NT2/D1 (cell line): ENCODE measurements at regions not wholly inside any gene's neighbourhood (a gene's known extent, or its start where the extent isn't known, plus 50 kb on each side); places are given as distances from the start of the nearest gene placed in this dataset.
"Not testable (repeated sequence)": the region's sequence is repeated elsewhere in the genome, so short reads cannot be mapped to it uniquely, and the experiment has no call there.

ENCODE experiments used
- SUZ12 ChIP-seq: IDR thresholded peaks from 2 replicates; pipeline ENCODE4 v1.6.1; 2011; ENCODE audit not compliant: insufficient read length, insufficient read depth; ENCODE audit errors: extremely low read depth
- YY1 ChIP-seq: IDR thresholded peaks from 2 replicates; pipeline ENCODE4 v1.6.1; 2011; ENCODE audit not compliant: insufficient read length, insufficient read depth
- ZNF274 ChIP-seq: IDR thresholded peaks from 2 replicates; pipeline ENCODE4 v1.6.1; 2011; ENCODE audit warnings: mild to moderate bottlenecking, low read depth, low read length

GRCh38 chr6:27692133-27692532, 219.2 kb upstream of the ZNF184 start:
- TF ChIP-seq YY1, SUZ12, ZNF274: not testable (repeated sequence)
